ENCODE measurements at regions not wholly inside any gene's neighbourhood (a gene's known extent, or its start where the extent isn't known, plus 50 kb on each side); places are given as distances from the start of the nearest gene placed in this dataset.

GRCh38 chr20:60144974-60145527, 186.8 kb downstream of the CDH26 start:
- Mint-ChIP-seq H3K27me3 (ENCODE audit: low read depth) (no peaks in the 10 kb centered on the region), H3K4me1 (ENCODE audit: low read depth) (no peaks in the 10 kb centered on the region), H3K27ac (ENCODE audit: unreplicated experiment) (no peak overlapping the region), H3K36me3 (ENCODE audit: low read depth) (no peaks in the 10 kb centered on the region), H3K4me3 (ENCODE audit: unreplicated experiment) (no peak overlapping the region), H3K9me3 (ENCODE audit: low read depth) (no peaks in the 10 kb centered on the region)
- no peak for DNase-seq (ENCODE audit: low spot score)
- TF ChIP-seq CTCF (IDR thresholded peaks at IDR 0.05), result no peak

- Mint-ChIP-seq H3K4me1 (ENCODE audit: low read depth) (no peaks in the 10 kb centered on the region), H3K36me3 (ENCODE audit: low read depth) (no peaks in the 10 kb centered on the region), H3K27me3 (ENCODE audit: low read depth) (peaks cover 3% of the 10 kb centered on the region), H3K27ac (ENCODE audit: unreplicated experiment) (no peak overlapping the region), H3K9me3 (ENCODE audit: low read depth) (no peaks in the 10 kb centered on the region), H3K4me3 (ENCODE audit: unreplicated experiment) (no peak overlapping the region)
- no peak for TF ChIP-seq CTCF (IDR thresholded peaks at IDR 0.05)
- DNase-seq (ENCODE audit: low spot score), result no peak
Observed at GRCh38 chr20:60147004-60147403, 188.8 kb downstream of the CDH26 start.

GRCh38 chr20:60148885-60149284, 190.7 kb downstream of the CDH26 start:
- H3K9me3 Mint-ChIP-seq (ENCODE audit: low read depth), result no peaks in the 10 kb centered on the region
- H3K36me3 Mint-ChIP-seq (ENCODE audit: low read depth), result no peaks in the 10 kb centered on the region
- H3K27me3 Mint-ChIP-seq (ENCODE audit: low read depth), result peaks cover 10% of the 10 kb centered on the region
- no peaks in the 10 kb centered on the region for H3K4me1 Mint-ChIP-seq (ENCODE audit: low read depth)
- DNase-seq (ENCODE audit: low spot score), result no peak
- H3K27ac Mint-ChIP-seq (ENCODE audit: unreplicated experiment), result no peak overlapping the region
- H3K4me3 Mint-ChIP-seq (ENCODE audit: unreplicated experiment), result no peak overlapping the region
- no peak for TF ChIP-seq CTCF (IDR thresholded peaks at IDR 0.05)

GRCh38 chr20:60152792-60153191, 194.6 kb downstream of the CDH26 start:
- H3K36me3 Mint-ChIP-seq (ENCODE audit: low read depth), result no peaks in the 10 kb centered on the region
- H3K27ac Mint-ChIP-seq (ENCODE audit: unreplicated experiment), result no peak overlapping the region
- peaks cover 22% of the 10 kb centered on the region for H3K27me3 Mint-ChIP-seq (ENCODE audit: low read depth)
- TF ChIP-seq CTCF (IDR thresholded peaks at IDR 0.05), result no peak
- DNase-seq (ENCODE audit: low spot score), result no peak
- H3K4me3 Mint-ChIP-seq (ENCODE audit: unreplicated experiment), result no peak overlapping the region
- peaks cover 6% of the 10 kb centered on the region for H3K9me3 Mint-ChIP-seq (ENCODE audit: low read depth)
- no peaks in the 10 kb centered on the region for H3K4me1 Mint-ChIP-seq (ENCODE audit: low read depth)

- peaks cover 13% of the 10 kb centered on the region for H3K9me3 Mint-ChIP-seq (ENCODE audit: low read depth)
- H3K27ac Mint-ChIP-seq (ENCODE audit: unreplicated experiment), result no peak overlapping the region
- H3K4me3 Mint-ChIP-seq (ENCODE audit: unreplicated experiment), result no peak overlapping the region
- H3K36me3 Mint-ChIP-seq (ENCODE audit: low read depth), result no peaks in the 10 kb centered on the region
- H3K4me1 Mint-ChIP-seq (ENCODE audit: low read depth), result no peaks in the 10 kb centered on the region
- H3K27me3 Mint-ChIP-seq (ENCODE audit: low read depth), result peaks cover 17% of the 10 kb centered on the region
- no peak for TF ChIP-seq CTCF (IDR thresholded peaks at IDR 0.05)
- no peak for DNase-seq (ENCODE audit: low spot score)
Observed at GRCh38 chr20:60160451-60161145, 202.4 kb downstream of the CDH26 start.
